ENCODE measurements at regions not wholly inside any gene's neighbourhood (a gene's known extent, or its start where the extent isn't known, plus 50 kb on each side); places are given as distances from the start of the nearest gene placed in this dataset.

DNA sequence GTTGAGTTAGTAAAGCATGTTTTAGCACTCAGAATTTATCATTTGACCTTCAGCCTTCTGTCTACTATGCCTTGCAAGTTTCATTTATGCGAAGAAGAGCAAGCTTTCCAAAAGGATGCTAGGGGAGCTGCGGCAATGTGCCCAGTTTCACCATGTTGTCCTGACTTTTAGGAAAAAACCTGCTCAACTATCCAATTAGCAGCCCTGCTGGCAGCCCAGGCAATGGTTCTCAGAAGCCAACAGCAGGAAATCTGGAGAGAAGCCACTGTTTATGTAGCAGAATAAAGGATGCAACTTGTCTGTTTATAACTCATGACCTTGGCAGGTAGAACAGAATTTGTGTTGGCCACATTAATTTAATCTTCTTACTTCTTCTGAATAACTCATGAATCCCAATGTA lies 230.8 kb downstream of the ABCC12 start:
- H3K27ac Mint-ChIP-seq (ENCODE audit: unreplicated experiment), result no peak overlapping the region
- no peak for DNase-seq (ENCODE audit: low spot score)
- no peaks in the 10 kb centered on the region for H3K9me3 Mint-ChIP-seq (ENCODE audit: unreplicated experiment)

DNA sequence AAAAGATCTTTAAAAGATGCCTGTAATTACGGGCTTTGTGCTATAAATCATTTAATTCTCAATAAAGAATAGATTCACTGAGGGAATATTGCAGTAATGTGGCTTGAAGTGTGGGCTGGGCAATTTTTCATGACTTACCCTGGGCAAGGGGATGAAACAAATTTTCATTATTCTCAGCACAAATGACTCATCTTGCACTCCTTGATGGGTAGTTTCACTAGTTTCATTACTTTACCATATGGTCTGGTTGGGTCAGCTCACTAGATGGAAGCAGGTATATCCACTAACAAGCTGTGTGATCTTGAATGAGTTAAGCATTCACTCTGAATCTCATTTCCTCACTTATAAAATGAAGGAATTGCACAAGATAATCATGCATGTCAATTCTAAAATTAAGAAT lies 234.3 kb downstream of the ABCC12 start:
- no peak overlapping the region for H3K27ac Mint-ChIP-seq (ENCODE audit: unreplicated experiment)
- H3K4me1 Mint-ChIP-seq (ENCODE audit: unreplicated experiment), result no peaks in the 10 kb centered on the region
- no peaks in the 10 kb centered on the region for H3K36me3 Mint-ChIP-seq (ENCODE audit: low read depth, unreplicated experiment)
- H3K27me3 Mint-ChIP-seq (ENCODE audit: unreplicated experiment), result no peaks in the 10 kb centered on the region
- H3K9me3 Mint-ChIP-seq (ENCODE audit: unreplicated experiment), result no peaks in the 10 kb centered on the region
- no peak overlapping the region for H3K4me3 Mint-ChIP-seq (ENCODE audit: unreplicated experiment)
- TF ChIP-seq, protein P1, sequence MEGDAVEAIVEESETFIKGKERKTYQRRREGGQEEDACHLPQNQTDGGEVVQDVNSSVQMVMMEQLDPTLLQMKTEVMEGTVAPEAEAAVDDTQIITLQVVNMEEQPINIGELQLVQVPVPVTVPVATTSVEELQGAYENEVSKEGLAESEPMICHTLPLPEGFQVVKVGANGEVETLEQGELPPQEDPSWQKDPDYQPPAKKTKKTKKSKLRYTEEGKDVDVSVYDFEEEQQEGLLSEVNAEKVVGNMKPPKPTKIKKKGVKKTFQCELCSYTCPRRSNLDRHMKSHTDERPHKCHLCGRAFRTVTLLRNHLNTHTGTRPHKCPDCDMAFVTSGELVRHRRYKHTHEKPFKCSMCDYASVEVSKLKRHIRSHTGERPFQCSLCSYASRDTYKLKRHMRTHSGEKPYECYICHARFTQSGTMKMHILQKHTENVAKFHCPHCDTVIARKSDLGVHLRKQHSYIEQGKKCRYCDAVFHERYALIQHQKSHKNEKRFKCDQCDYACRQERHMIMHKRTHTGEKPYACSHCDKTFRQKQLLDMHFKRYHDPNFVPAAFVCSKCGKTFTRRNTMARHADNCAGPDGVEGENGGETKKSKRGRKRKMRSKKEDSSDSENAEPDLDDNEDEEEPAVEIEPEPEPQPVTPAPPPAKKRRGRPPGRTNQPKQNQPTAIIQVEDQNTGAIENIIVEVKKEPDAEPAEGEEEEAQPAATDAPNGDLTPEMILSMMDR (IDR thresholded peaks at IDR 0.05; ENCODE audit: unreplicated experiment), result no peak
- no peak for DNase-seq (ENCODE audit: low spot score)

More for the DNA sequence above, 230.8 kb downstream of the ABCC12 start:
- no peaks in the 10 kb centered on the region for H3K27me3 Mint-ChIP-seq (ENCODE audit: unreplicated experiment)
- H3K4me3 Mint-ChIP-seq (ENCODE audit: unreplicated experiment), result no peak overlapping the region
- no peaks in the 10 kb centered on the region for H3K36me3 Mint-ChIP-seq (ENCODE audit: low read depth, unreplicated experiment)
- no peaks in the 10 kb centered on the region for H3K4me1 Mint-ChIP-seq (ENCODE audit: unreplicated experiment)
- TF ChIP-seq, protein P1 (IDR thresholded peaks at IDR 0.05; ENCODE audit: unreplicated experiment), result no peak

DNA sequence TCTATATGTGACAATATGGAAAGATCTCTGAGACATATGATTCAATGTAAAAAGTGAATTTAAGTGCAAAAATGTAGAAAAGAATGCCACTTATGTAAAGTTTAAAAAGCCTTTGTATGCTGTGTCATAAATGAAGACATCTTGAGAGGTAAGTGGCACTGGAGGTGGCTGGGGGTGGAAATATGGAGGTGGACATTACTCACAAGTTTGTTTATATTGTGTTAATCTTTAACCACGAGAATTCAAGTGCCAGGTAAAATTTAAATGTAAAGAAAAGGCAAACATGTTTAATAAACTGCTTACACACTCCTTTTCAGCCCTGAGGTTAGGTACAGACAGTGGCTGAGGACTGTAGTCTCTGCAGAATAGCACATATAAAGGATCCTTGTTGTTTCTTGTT lies 235.1 kb downstream of the ABCC12 start:
- Mint-ChIP-seq H3K9me3 (ENCODE audit: unreplicated experiment) (no peaks in the 10 kb centered on the region), H3K4me1 (ENCODE audit: unreplicated experiment) (no peaks in the 10 kb centered on the region), H3K27me3 (ENCODE audit: unreplicated experiment) (no peaks in the 10 kb centered on the region), H3K4me3 (ENCODE audit: unreplicated experiment) (no peak overlapping the region), H3K27ac (ENCODE audit: unreplicated experiment) (no peak overlapping the region), H3K36me3 (ENCODE audit: low read depth, unreplicated experiment) (no peaks in the 10 kb centered on the region)
- TF ChIP-seq, protein P1 (IDR thresholded peaks at IDR 0.05; ENCODE audit: unreplicated experiment), result no peak
- DNase-seq (ENCODE audit: low spot score), result no peak

DNA sequence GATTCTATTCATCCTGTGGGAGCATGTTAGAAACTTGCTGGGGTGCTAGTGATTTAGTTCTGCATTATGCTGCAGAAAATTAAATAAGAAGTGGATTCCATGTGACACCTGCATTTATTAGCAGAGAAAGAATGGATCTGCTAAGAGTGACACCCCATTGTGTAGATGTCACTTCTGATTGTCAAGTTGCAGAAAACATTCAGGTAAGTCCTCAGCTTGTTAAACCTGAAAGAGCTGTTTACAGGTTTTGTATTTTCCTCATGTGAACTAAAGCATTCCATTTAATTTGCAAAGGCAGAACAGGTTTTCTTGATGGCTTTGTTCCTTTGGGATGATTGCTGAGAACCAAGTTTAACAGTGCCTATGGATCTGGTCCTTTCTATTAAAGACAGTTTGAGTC lies 238.7 kb downstream of the ABCC12 start:
- Mint-ChIP-seq H3K36me3 (ENCODE audit: low read depth, unreplicated experiment) (no peaks in the 10 kb centered on the region), H3K27ac (ENCODE audit: unreplicated experiment) (no peak overlapping the region), H3K4me3 (ENCODE audit: unreplicated experiment) (no peak overlapping the region), H3K9me3 (ENCODE audit: unreplicated experiment) (no peaks in the 10 kb centered on the region), H3K4me1 (ENCODE audit: unreplicated experiment) (no peaks in the 10 kb centered on the region), H3K27me3 (ENCODE audit: unreplicated experiment) (no peaks in the 10 kb centered on the region)
- no peak for DNase-seq (ENCODE audit: low spot score)
- TF ChIP-seq, protein P1 (IDR thresholded peaks at IDR 0.05; ENCODE audit: unreplicated experiment), result no peak

DNA sequence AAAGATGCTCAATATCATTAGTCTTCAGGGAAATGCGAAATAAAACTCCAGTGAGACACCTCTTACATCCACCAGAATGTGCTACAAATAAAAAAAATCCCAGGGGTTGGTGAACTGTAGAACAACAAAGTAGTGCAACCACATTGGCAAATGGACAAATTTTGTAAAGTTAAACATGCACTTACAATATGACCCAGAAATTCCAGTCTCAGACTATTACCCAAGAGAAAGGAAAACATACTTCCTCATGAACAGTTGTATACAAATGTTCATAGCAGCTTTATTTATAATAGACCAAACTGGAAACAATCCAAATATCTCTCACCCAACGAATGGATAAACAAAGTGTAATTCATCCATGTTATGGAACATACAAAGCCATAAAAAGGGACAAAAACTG lies 239.5 kb downstream of the ABCC12 start:
- no peaks in the 10 kb centered on the region for H3K27me3 Mint-ChIP-seq (ENCODE audit: unreplicated experiment)
- H3K4me1 Mint-ChIP-seq (ENCODE audit: unreplicated experiment), result no peaks in the 10 kb centered on the region
- H3K4me3 Mint-ChIP-seq (ENCODE audit: unreplicated experiment), result no peak overlapping the region
- H3K36me3 Mint-ChIP-seq (ENCODE audit: low read depth, unreplicated experiment), result no peaks in the 10 kb centered on the region
- TF ChIP-seq, protein P1 (IDR thresholded peaks at IDR 0.05; ENCODE audit: unreplicated experiment), result no peak
- DNase-seq (ENCODE audit: low spot score), result no peak
- H3K9me3 Mint-ChIP-seq (ENCODE audit: unreplicated experiment), result no peaks in the 10 kb centered on the region
- no peak overlapping the region for H3K27ac Mint-ChIP-seq (ENCODE audit: unreplicated experiment)
